SU-DHL-6 (cell line): ENCODE measurements at regions not wholly inside any gene's neighbourhood (a gene's known extent, or its start where the extent isn't known, plus 50 kb on each side); places are given as distances from the start of the nearest gene placed in this dataset.

Source experiments
- H2AFZ ChIP-seq: fragments of 200-600 bp; sonication (generic); 2 replicates; pipeline ENCODE4 v1.6.1; 2014; ENCODE audit warnings: low read depth, mild to moderate bottlenecking, moderate library complexity, mixed read lengths, antibody characterized with exemption, low read length; ENCODE audit not compliant: severe bottlenecking
- H3F3A ChIP-seq: fragments of 200-600 bp; shearing (Covaris generic); 2 replicates; pipeline ENCODE4 v1.6.0; 2016; ENCODE audit warnings: antibody characterized with exemption, mild to moderate bottlenecking; ENCODE audit not compliant: insufficient read depth
- H3K27ac ChIP-seq: fragments of 200-600 bp; sonication (generic); 2 replicates; pipeline ENCODE4 v1.5.1; 2016; ENCODE audit warnings: low read depth, mild to moderate bottlenecking, low read length, moderate library complexity, mixed read lengths
- H3K27me3 ChIP-seq: fragments of 200-600 bp; sonication (generic), shearing (Covaris generic); 2 replicates; pipeline ENCODE4 v1.6.0; 2014; ENCODE audit warnings: mild to moderate bottlenecking, low read length
- H3K36me3 ChIP-seq: fragments of 200-600 bp; sonication (generic); 2 replicates; pipeline ENCODE4 v1.6.1; 2014; ENCODE audit warnings: mild to moderate bottlenecking, low read length, mixed read lengths
- H3K4me2 ChIP-seq: fragments of 300-600, 200-600 bp; shearing (Covaris generic), sonication (generic); 2 replicates; pipeline ENCODE4 v1.6.0; 2014; ENCODE audit warnings: low read length, low read depth, mild to moderate bottlenecking; ENCODE audit not compliant: poor library complexity, severe bottlenecking
- H3K4me3 ChIP-seq: fragments of 200-600 bp; sonication (generic); 2 replicates; pipeline ENCODE4 v1.5.1; 2014; ENCODE audit warnings: antibody characterized with exemption, low read length, mild to moderate bottlenecking, mixed read lengths; ENCODE audit not compliant: insufficient read depth, poor library complexity, severe bottlenecking
- H3K79me2 ChIP-seq: fragments of 200-600 bp; sonication (generic); 2 replicates; pipeline ENCODE4 v1.6.1; 2014; ENCODE audit warnings: mild to moderate bottlenecking, low read length, moderate library complexity; ENCODE audit not compliant: insufficient read depth
- H3K9ac ChIP-seq: fragments of 200-600 bp; sonication (generic); 2 replicates; pipeline ENCODE4 v1.7.0; 2014; ENCODE audit warnings: mild to moderate bottlenecking, low read length
- H3K9me2 ChIP-seq: fragments of 200-600 bp; sonication (generic); replicated peaks from 2 replicates; pipeline ENCODE4 v1.6.1; 2014; ENCODE audit warnings: low read length; ENCODE audit not compliant: insufficient read depth
- H3K9me3 ChIP-seq: fragments of 200-600 bp; sonication (generic); 2 replicates; pipeline ENCODE4 v1.6.1; 2014; ENCODE audit warnings: low read length, mixed read lengths; ENCODE audit not compliant: insufficient read depth
- H4K20me1 ChIP-seq: fragments of 200-600 bp; sonication (generic); 2 replicates; pipeline ENCODE4 v1.6.1; 2014; ENCODE audit warnings: low read depth, mild to moderate bottlenecking, antibody characterized with exemption, low read length, moderate library complexity, mixed read lengths
- CTCF ChIP-seq: fragments of 200-600 bp; sonication (generic); IDR thresholded peaks from one replicate; pipeline ENCODE4 v1.5.1; 2017; ENCODE audit warnings: antibody characterized with exemption, mild to moderate bottlenecking, low read length, moderate library complexity; ENCODE audit not compliant: insufficient read depth, poor library complexity, severe bottlenecking
- EZH2phosphoT487 ChIP-seq: fragments of 200-600 bp; sonication (generic), shearing (Covaris generic); conservative IDR thresholded peaks from 2 replicates; pipeline ENCODE4 v1.6.1; 2018; ENCODE audit warnings: mild to moderate bottlenecking, antibody characterized with exemption, low read length, moderate library complexity, mixed read lengths

- no peak overlapping the region for H2AFZ ChIP-seq
- no peaks in the 10 kb centered on the region for H3K36me3 ChIP-seq
- H3F3A ChIP-seq: no peaks in the 10 kb centered on the region
- no peak overlapping the region for H3K4me3 ChIP-seq
- H3K27me3 ChIP-seq: no peaks in the 10 kb centered on the region
- H3K9me3 ChIP-seq: no peaks in the 10 kb centered on the region
- no peaks in the 10 kb centered on the region for H4K20me1 ChIP-seq
- no peaks in the 10 kb centered on the region for H3K9me2 ChIP-seq
- H3K27ac ChIP-seq: no peak overlapping the region
- TF ChIP-seq CTCF (no peak), EZH2phosphoT487 (no peak)
- H3K4me2 ChIP-seq: no peak overlapping the region
- H3K9ac ChIP-seq: no peak overlapping the region
- H3K79me2 ChIP-seq: no peaks in the 10 kb centered on the region
These were observed 174.4 kb upstream of the FBXO11 start for GRCh38 chr2:48080534-48081316.

GRCh38 chr2:48081317-48081628, 175.0 kb upstream of the FBXO11 start:
- TF ChIP-seq EZH2phosphoT487 (no peak), CTCF (no peak)
- H3K36me3 ChIP-seq: no peaks in the 10 kb centered on the region
- H3K27me3 ChIP-seq: no peaks in the 10 kb centered on the region
- H3K4me2 ChIP-seq: no peak overlapping the region
- H3K4me3 ChIP-seq: no peak overlapping the region
- no peak overlapping the region for H2AFZ ChIP-seq
- no peak overlapping the region for H3K9ac ChIP-seq
- H3K27ac ChIP-seq: no peak overlapping the region
- H3K9me2 ChIP-seq: no peaks in the 10 kb centered on the region
- H3K79me2 ChIP-seq: no peaks in the 10 kb centered on the region
- H4K20me1 ChIP-seq: no peaks in the 10 kb centered on the region
- no peaks in the 10 kb centered on the region for H3K9me3 ChIP-seq
- H3F3A ChIP-seq: no peaks in the 10 kb centered on the region

- no peak overlapping the region for H3K9ac ChIP-seq
- H3F3A ChIP-seq: no peaks in the 10 kb centered on the region
- no peaks in the 10 kb centered on the region for H3K36me3 ChIP-seq
- H3K4me2 ChIP-seq: no peak overlapping the region
- TF ChIP-seq EZH2phosphoT487: no peak
- no peak for TF ChIP-seq CTCF
- no peak overlapping the region for H3K27ac ChIP-seq
- H3K9me2 ChIP-seq: no peaks in the 10 kb centered on the region
- H2AFZ ChIP-seq: no peak overlapping the region
- H3K79me2 ChIP-seq: no peaks in the 10 kb centered on the region
- no peaks in the 10 kb centered on the region for H4K20me1 ChIP-seq
- H3K27me3 ChIP-seq: no peaks in the 10 kb centered on the region
- H3K4me3 ChIP-seq: no peak overlapping the region
- no peaks in the 10 kb centered on the region for H3K9me3 ChIP-seq
These were observed 179.6 kb upstream of the FBXO11 start for GRCh38 chr2:48085888-48086287.
